ENCODE measurements at regions not wholly inside any gene's neighbourhood (a gene's known extent, or its start where the extent isn't known, plus 50 kb on each side); places are given as distances from the start of the nearest gene placed in this dataset.

DNA sequence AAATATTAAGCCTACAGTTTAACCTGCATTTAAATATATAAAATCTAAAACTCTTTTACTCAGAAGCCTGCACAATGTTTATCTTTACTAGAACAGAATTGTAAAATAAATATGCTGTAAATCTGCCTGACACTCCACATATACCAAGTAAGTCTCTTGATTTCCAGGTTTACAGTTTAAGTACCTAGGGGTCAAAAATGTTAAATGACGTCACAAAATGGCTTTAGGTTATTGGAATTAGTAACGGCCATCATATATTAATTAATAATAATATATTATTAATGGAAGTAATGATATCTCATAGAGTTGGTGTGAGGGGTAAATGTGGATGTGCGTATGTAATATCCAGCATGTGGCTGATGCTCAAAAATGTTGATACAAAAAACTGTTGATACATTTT is 114.8 kb upstream of the ANO5 start:
- H3K4me3 ChIP-seq = no peak overlapping the region
- TF ChIP-seq POLR2A (IDR thresholded peaks at IDR 0.05) (no peak), POLR2AphosphoS5 (IDR thresholded peaks at IDR 0.05) (no peak), CTCF (IDR thresholded peaks at IDR 0.05) (no peak), EP300 (IDR thresholded peaks at IDR 0.05) (no peak)
- no peaks in the 10 kb centered on the region for H3K9me3 ChIP-seq
- no peaks in the 10 kb centered on the region for H3K27me3 ChIP-seq
- 43 to 57% methylated on average over 3 of the region's 3 CpGs for WGBS, 2 donors
- intact Hi-C loops (cut with DNase I) = no loop called here
- no peaks in the 10 kb centered on the region for H3K36me3 ChIP-seq
- no peaks in the 10 kb centered on the region for H3K4me1 ChIP-seq
- H3K27ac ChIP-seq = no peak overlapping the region
- DNase-seq = no peak

GRCh38 chr11:22079133-22079872 is 113.6 kb upstream of the ANO5 start:
- no peaks in the 10 kb centered on the region for H3K36me3 ChIP-seq
- no peak for TF ChIP-seq POLR2A (IDR thresholded peaks at IDR 0.05)
- no peak for TF ChIP-seq POLR2AphosphoS5 (IDR thresholded peaks at IDR 0.05)
- TF ChIP-seq EP300 (IDR thresholded peaks at IDR 0.05) = no peak
- TF ChIP-seq CTCF (IDR thresholded peaks at IDR 0.05) = no peak
- H3K27me3 ChIP-seq = no peaks in the 10 kb centered on the region
- no peak for DNase-seq
- intact Hi-C loops (cut with DNase I) = no loop called here
- H3K4me1 ChIP-seq = no peaks in the 10 kb centered on the region
- no peak overlapping the region for H3K4me3 ChIP-seq
- no peaks in the 10 kb centered on the region for H3K9me3 ChIP-seq
- H3K27ac ChIP-seq = no peak overlapping the region
- WGBS, 2 donors = 47 to 51% methylated on average over 1 of the region's 1 CpG

- intact Hi-C loops (cut with DNase I) = no loop called here
- DNase-seq = no peak
- TF ChIP-seq EP300 (IDR thresholded peaks at IDR 0.05) (no peak), POLR2AphosphoS5 (IDR thresholded peaks at IDR 0.05) (no peak), CTCF (IDR thresholded peaks at IDR 0.05) (no peak), POLR2A (IDR thresholded peaks at IDR 0.05) (no peak)
Observed at GRCh38 chr11:22082178-22082577, 110.7 kb upstream of the ANO5 start.

DNA sequence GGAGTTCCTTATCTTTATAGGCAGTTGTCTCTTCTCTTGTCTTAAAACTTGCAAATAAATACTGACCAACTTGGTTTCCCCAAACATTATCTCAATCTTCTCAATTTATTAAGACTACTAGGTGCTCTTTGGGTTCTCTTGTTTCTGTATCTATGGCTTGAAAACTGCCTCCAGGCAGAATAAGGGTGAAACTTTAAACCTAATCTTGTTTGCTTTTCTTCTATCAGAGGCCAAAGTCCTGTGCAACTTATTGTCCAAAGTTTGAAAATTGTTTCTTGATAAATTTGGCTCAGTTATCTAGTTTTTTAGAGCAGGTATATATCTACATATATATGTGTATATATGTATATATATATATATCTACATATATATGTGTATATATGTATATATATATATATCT is 110.1 kb upstream of the ANO5 start:
- H3K27me3 ChIP-seq = no peaks in the 10 kb centered on the region
- no peaks in the 10 kb centered on the region for H3K36me3 ChIP-seq
- H3K27ac ChIP-seq = no peak overlapping the region
- DNase-seq = no peak
- H3K4me1 ChIP-seq = no peaks in the 10 kb centered on the region
- no peaks in the 10 kb centered on the region for H3K9me3 ChIP-seq
- intact Hi-C loops (cut with DNase I) = no loop called here
- TF ChIP-seq CTCF (IDR thresholded peaks at IDR 0.05) = no peak
- no peak for TF ChIP-seq POLR2A (IDR thresholded peaks at IDR 0.05)
- TF ChIP-seq POLR2AphosphoS5 (IDR thresholded peaks at IDR 0.05) = no peak
- TF ChIP-seq EP300 (IDR thresholded peaks at IDR 0.05) = no peak
- no peak overlapping the region for H3K4me3 ChIP-seq

More at GRCh38 chr11:22082178-22082577, 110.7 kb upstream of the ANO5 start:
- Histone ChIP-seq H3K27ac (no peak overlapping the region), H3K4me1 (no peaks in the 10 kb centered on the region), H3K9me3 (no peaks in the 10 kb centered on the region), H3K27me3 (no peaks in the 10 kb centered on the region), H3K36me3 (no peaks in the 10 kb centered on the region), H3K4me3 (no peak overlapping the region)

DNA sequence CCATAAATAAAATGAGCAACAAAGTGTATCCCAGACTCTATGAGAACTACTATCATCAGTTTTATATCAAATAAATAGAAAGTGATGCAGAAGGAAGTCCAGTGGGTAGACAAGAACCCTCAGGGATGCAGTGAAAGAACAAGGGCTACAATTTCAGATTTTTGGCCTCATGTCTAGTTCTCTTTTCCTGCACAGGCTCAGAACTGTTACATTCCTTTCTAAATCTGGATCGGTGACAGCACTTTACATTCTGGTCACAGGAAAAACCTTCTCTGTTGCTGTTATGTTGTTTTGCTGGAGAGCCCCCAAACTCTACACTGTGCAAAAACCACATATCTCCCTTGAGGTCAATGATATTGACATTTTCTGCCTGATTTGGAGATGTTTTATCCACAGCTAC is 108.8 kb upstream of the ANO5 start:
- Histone ChIP-seq H3K4me1 (no peaks in the 10 kb centered on the region), H3K27ac (no peak overlapping the region), H3K27me3 (no peaks in the 10 kb centered on the region), H3K4me3 (no peak overlapping the region), H3K36me3 (no peaks in the 10 kb centered on the region), H3K9me3 (no peaks in the 10 kb centered on the region)
- intact Hi-C loops (cut with DNase I) = no loop called here
- DNase-seq = no peak
- TF ChIP-seq EP300 (IDR thresholded peaks at IDR 0.05) (no peak), POLR2AphosphoS5 (IDR thresholded peaks at IDR 0.05) (no peak), CTCF (IDR thresholded peaks at IDR 0.05) (no peak), POLR2A (IDR thresholded peaks at IDR 0.05) (no peak)
- 70 to 72% methylated on average over 1 of the region's 1 CpG for WGBS, 2 donors

All from sigmoid colon (tissue), 6 donors.